NB4 (cell line): ENCODE measurements at regions not wholly inside any gene's neighbourhood (a gene's known extent, or its start where the extent isn't known, plus 50 kb on each side); places are given as distances from the start of the nearest gene placed in this dataset.

Experiments used
- DNase-seq: peaks from one replicate; pipeline ENCODE4 v3.0.0; 2010; ENCODE audit warnings: low read depth
- H3K4me3 ChIP-seq: one replicate; pipeline ENCODE4 v1.5.1; 2011; ENCODE audit warnings: mild to moderate bottlenecking, low read depth, low read length, moderate library complexity
- MYC ChIP-seq: IDR thresholded peaks from 2 replicates; pipeline ENCODE4 v1.6.1; 2011; ENCODE audit warnings: low read depth, low read length
- POLR2A ChIP-seq: IDR thresholded peaks from 2 replicates; pipeline ENCODE4 v1.6.1; 2011; ENCODE audit warnings: mild to moderate bottlenecking; ENCODE audit not compliant: insufficient read length; ENCODE audit errors: extremely low read depth
- TF ChIP-seq, protein P1 (sequence below): IDR thresholded peaks from 2 replicates; pipeline ENCODE4 v1.6.1; 2011; ENCODE audit warnings: low read depth, low read length
- TF ChIP-seq, protein P2 (sequence below): IDR thresholded peaks from one replicate; pipeline ENCODE4 v1.5.1; 2012; ENCODE audit warnings: low read depth, low read length

DNA sequence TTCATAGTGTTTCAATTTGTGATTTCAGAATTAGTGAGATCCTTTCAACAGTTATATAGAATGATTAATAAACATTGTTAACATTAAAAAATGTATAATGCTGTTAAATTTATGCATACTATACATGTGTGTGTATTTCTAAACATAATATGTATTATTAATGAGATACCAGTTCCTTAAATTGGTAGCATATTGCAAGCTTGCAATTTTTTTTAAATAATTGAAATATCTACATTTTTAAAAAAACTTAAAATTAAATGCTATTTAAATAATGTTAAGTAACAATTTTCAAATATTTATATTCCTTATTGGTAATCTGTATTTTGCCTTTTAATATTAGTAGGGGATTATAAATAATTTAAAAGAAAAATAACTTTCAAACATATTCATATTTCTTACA, 1479.5 kb upstream of the PCDH7 start:
- H3K4me3 ChIP-seq: no peak overlapping the region
- TF ChIP-seq POLR2A (no peak), MYC (no peak)
- TF ChIP-seq, protein P1, sequence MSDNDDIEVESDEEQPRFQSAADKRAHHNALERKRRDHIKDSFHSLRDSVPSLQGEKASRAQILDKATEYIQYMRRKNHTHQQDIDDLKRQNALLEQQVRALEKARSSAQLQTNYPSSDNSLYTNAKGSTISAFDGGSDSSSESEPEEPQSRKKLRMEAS: no peak
- TF ChIP-seq, protein P2, sequence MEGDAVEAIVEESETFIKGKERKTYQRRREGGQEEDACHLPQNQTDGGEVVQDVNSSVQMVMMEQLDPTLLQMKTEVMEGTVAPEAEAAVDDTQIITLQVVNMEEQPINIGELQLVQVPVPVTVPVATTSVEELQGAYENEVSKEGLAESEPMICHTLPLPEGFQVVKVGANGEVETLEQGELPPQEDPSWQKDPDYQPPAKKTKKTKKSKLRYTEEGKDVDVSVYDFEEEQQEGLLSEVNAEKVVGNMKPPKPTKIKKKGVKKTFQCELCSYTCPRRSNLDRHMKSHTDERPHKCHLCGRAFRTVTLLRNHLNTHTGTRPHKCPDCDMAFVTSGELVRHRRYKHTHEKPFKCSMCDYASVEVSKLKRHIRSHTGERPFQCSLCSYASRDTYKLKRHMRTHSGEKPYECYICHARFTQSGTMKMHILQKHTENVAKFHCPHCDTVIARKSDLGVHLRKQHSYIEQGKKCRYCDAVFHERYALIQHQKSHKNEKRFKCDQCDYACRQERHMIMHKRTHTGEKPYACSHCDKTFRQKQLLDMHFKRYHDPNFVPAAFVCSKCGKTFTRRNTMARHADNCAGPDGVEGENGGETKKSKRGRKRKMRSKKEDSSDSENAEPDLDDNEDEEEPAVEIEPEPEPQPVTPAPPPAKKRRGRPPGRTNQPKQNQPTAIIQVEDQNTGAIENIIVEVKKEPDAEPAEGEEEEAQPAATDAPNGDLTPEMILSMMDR: no peak
- DNase-seq: no peak

DNA sequence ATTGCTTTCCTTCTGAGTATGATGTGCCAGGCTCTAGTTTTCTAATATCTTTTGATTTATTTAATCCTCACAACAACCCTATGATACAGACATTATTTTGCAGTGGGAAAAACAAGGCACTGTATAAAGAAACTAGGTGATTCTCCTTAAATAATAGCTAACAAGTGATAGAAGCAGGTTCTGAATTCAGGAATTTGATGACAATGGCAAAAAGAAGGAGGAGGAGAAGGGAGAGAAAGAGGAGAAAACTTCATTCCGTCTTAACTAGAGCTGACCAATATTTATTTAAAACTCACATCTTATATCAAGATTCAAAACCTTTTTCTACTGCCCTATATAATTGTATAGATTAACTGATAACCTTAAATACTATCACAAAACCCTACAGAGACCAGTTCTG, 1477.1 kb upstream of the PCDH7 start:
- DNase-seq: no peak
- H3K4me3 ChIP-seq: no peak overlapping the region
- TF ChIP-seq POLR2A (no peak), MYC (no peak)
- TF ChIP-seq, protein P1: no peak
- TF ChIP-seq, protein P2: no peak

DNA sequence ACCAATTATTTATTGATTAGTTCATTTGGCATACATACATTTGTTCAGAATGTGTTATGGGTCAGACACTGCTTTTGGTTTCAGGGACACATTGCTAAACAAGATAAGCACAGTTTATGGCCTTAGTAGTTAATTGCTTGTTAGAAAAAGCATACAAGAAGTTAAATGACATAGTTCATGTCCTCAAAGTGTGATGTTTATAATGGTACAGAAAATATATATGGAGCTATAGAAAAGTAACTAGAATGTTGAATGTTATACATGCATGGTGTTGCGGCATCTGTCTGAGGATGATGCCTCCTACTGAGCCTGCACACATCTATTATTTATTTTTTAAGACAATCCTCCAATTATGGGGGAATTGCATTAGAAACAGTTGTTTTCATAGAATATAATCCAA, 1476.3 kb upstream of the PCDH7 start:
- no peak overlapping the region for H3K4me3 ChIP-seq
- TF ChIP-seq MYC: no peak
- no peak for TF ChIP-seq POLR2A
- TF ChIP-seq, protein P2: no peak
- TF ChIP-seq, protein P1: no peak
- no peak for DNase-seq

DNA sequence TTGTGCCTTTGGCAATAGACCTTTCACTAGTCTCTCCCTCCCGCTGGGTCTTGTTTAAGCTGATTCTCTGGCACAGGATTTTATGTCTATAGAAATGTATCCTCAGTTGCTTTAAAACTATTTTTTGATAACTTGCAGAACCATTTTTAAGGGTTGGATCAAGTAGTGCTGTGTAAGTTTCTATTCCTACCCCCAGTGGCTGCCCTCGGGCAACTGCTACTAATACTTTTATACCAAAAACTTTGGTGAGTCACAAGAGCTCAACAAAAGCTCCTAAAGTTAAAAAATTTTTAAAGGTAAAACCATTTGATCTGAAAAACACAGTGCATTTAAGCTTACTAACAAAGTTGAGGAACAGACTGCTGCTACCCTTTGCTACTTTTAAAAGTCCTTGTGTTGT, 1460.6 kb upstream of the PCDH7 start:
- no peak for DNase-seq
- H3K4me3 ChIP-seq: no peak overlapping the region
- TF ChIP-seq, protein P1: no peak
- TF ChIP-seq POLR2A: no peak
- no peak for TF ChIP-seq MYC
- TF ChIP-seq, protein P2: no peak

DNA sequence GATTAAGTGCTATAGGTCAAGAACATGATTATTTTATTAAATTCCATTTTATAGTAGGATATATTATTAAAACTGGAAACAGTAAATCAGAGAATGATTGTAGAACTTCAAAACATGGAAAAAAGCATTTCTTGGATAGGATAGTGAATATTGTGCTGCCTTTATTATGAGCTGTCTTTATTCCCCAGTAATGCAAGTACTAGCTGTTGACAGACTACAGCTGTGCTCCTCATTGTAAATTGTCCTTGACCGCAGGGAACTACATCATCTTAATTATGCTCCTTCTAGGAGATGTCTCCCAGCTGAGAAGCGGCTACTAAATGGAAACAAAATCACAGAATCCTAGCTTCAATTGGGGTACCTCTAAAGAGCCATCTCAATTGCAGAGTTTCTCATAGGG, 1457.2 kb upstream of the PCDH7 start:
- no peak overlapping the region for H3K4me3 ChIP-seq
- DNase-seq: no peak
- TF ChIP-seq, protein P2: no peak
- TF ChIP-seq POLR2A: no peak
- TF ChIP-seq, protein P1: no peak
- TF ChIP-seq MYC: no peak

DNA sequence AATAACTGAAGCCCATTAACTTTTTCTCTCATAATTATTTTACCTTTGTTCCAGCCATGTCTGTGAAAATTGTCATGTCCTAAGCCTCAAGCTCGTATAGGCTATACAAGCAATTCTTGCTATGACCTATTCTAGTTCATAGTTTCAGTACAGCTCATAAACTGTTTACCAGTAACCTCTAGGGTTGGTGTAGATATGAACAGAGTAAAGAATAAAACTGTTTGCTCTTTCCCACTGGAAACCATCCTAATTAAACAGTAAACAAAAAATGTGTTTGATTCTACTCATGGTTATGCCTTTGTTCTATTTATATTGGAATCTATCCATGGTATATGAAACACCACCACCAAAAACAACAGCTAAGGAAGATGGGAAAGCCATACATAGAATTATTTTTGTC, 1444.0 kb upstream of the PCDH7 start:
- DNase-seq: no peak
- H3K4me3 ChIP-seq: no peak overlapping the region
- TF ChIP-seq POLR2A (no peak), MYC (no peak)
- TF ChIP-seq, protein P2: no peak
- TF ChIP-seq, protein P1: no peak
